ENCODE measurements at regions not wholly inside any gene's neighbourhood (a gene's known extent, or its start where the extent isn't known, plus 50 kb on each side); places are given as distances from the start of the nearest gene placed in this dataset.
A peak's percentile ranks its signal among the peaks of the same experiment; 100 is the strongest.

DNA sequence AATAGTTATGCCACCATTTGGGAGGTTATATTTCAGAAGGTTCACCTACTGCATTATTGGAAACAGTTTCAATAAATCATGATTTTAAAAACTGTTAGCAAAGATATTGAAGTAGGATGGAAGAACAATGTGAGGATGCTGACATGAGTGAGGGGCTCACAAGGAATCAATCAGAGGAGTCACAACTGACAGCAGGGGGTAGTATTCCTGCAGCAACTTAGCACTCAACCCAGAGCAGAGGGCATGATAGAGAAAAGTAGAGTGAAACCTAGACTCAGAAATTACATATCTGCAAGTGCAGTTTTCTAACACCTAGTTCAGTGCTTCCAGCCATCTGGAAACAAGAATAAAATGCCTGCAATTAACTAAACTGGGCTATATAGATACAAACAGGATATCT, 772.5 kb upstream of the USP15 start:
- Histone ChIP-seq H3K4me3 (replicated peaks in 1 of 2; ENCODE audit: low read depth in 1 of 2, low read length in 2 of 2) (no peak overlapping the region), H3K27me3 (ENCODE audit: insufficient read depth, low read length) (no peaks in the 10 kb centered on the region), H3K4me2 (ENCODE audit: low read length) (no peak overlapping the region), H3K36me3 (ENCODE audit: control insufficient read depth in 1 of 2, insufficient read depth in 2 of 2, low read length in 2 of 2) (no peaks in the 10 kb centered on the region), H3K27ac (ENCODE audit: low read depth, low read length) (no peak overlapping the region), H4K20me1 (ENCODE audit: insufficient read depth) (no peaks in the 10 kb centered on the region), H3K79me2 (ENCODE audit: insufficient read depth, low read length) (no peaks in the 10 kb centered on the region), H3K9me3 (ENCODE audit: control insufficient read depth in 1 of 2, insufficient read depth in 1 of 2, low read depth in 1 of 2, low read length in 2 of 2) (no peaks in the 10 kb centered on the region), H2AFZ (ENCODE audit: low read depth, low read length, poor library complexity, severe bottlenecking) (no peak overlapping the region), H3K4me1 (ENCODE audit: control insufficient read depth in 1 of 2, insufficient read depth in 2 of 2, low read length in 2 of 2) (no peaks in the 10 kb centered on the region), H3K9ac (ENCODE audit: low read length) (no peak overlapping the region), H3K9me2 (ENCODE audit: insufficient read depth) (no peaks in the 10 kb centered on the region)
- DNase-seq (ENCODE audit: low read depth, low spot score): no peak
- TF ChIP-seq POLR2AphosphoS5 (IDR thresholded peaks at IDR 0.05; ENCODE audit: low read depth, low read length) (no peak), RAD21 (IDR thresholded peaks at IDR 0.05; ENCODE audit: low read depth) (peak; percentile 12; the same call in 1 of the 2 replicates)
- ATAC-seq: no peak
- POLR2A ChIA-PET: no interaction called here
- intact Hi-C loops (cut with micrococcal nuclease): no loop called here
- CTCF ChIA-PET: no interaction called here
- RAD21 ChIA-PET (ENCODE audit: low non-redundant PET in 1 of 2, low total read pairs in 2 of 2, uncharacterized antibody in 2 of 2, unreplicated experiment in 2 of 2): no interaction called here
- no TSS peak for BruUV-seq (replicated peaks)

- no peak for DNase-seq (ENCODE audit: low read depth, low spot score)
Observed at GRCh38 chr12:61490526-61491498, 769.4 kb upstream of the USP15 start.

More at GRCh38 chr12:61490526-61491498, 769.4 kb upstream of the USP15 start:
- H3K9ac ChIP-seq (ENCODE audit: low read length): no peak overlapping the region
- H3K4me3 ChIP-seq (replicated peaks in 1 of 2; ENCODE audit: low read depth in 1 of 2, low read length in 2 of 2): no peak overlapping the region
- no peaks in the 10 kb centered on the region for H3K9me3 ChIP-seq (ENCODE audit: control insufficient read depth in 1 of 2, insufficient read depth in 1 of 2, low read depth in 1 of 2, low read length in 2 of 2)
- intact Hi-C loops (cut with micrococcal nuclease): no loop called here
- H3K4me2 ChIP-seq (ENCODE audit: low read length): no peak overlapping the region
- no TSS peak for BruUV-seq (replicated peaks)
- no peaks in the 10 kb centered on the region for H3K4me1 ChIP-seq (ENCODE audit: control insufficient read depth in 1 of 2, insufficient read depth in 2 of 2, low read length in 2 of 2)
- no peaks in the 10 kb centered on the region for H3K79me2 ChIP-seq (ENCODE audit: insufficient read depth, low read length)
- ChIA-PET POLR2A (no interaction called here), RAD21 (ENCODE audit: low non-redundant PET in 1 of 2, low total read pairs in 2 of 2, uncharacterized antibody in 2 of 2, unreplicated experiment in 2 of 2) (no interaction called here), CTCF (no interaction called here)
- no peak overlapping the region for H3K27ac ChIP-seq (ENCODE audit: low read depth, low read length)
- H2AFZ ChIP-seq (ENCODE audit: low read depth, low read length, poor library complexity, severe bottlenecking): no peak overlapping the region
- no peaks in the 10 kb centered on the region for H3K27me3 ChIP-seq (ENCODE audit: insufficient read depth, low read length)
- H3K9me2 ChIP-seq (ENCODE audit: insufficient read depth): no peaks in the 10 kb centered on the region
- H3K36me3 ChIP-seq (ENCODE audit: control insufficient read depth in 1 of 2, insufficient read depth in 2 of 2, low read length in 2 of 2): no peaks in the 10 kb centered on the region
- ATAC-seq: no peak
- no peaks in the 10 kb centered on the region for H4K20me1 ChIP-seq (ENCODE audit: insufficient read depth)
- TF ChIP-seq EZH2phosphoT487 (IDR thresholded peaks at IDR 0.05; ENCODE audit: borderline replicate concordance) (no peak), RAD21 (IDR thresholded peaks at IDR 0.05; ENCODE audit: low read depth) (no peak), ZNF274 (IDR thresholded peaks at IDR 0.05; ENCODE audit: low read depth, low read length) (no peak), REST (IDR thresholded peaks at IDR 0.05; ENCODE audit: low read depth) (no peak), POLR2A (IDR thresholded peaks at IDR 0.05; ENCODE audit: borderline replicate concordance, extremely low read depth, insufficient read depth, insufficient read length) (no peak), ELF1 (IDR thresholded peaks at IDR 0.05; ENCODE audit: borderline replicate concordance, low read depth) (no peak), ZFX (IDR thresholded peaks at IDR 0.05) (no peak), YY1 (IDR thresholded peaks at IDR 0.05; ENCODE audit: extremely low read depth, insufficient replicate concordance, low read depth, low read length) (no peak)
